ENCODE measurements at regions not wholly inside any gene's neighbourhood (a gene's known extent, or its start where the extent isn't known, plus 50 kb on each side); places are given as distances from the start of the nearest gene placed in this dataset.

- TF ChIP-seq, protein P1, sequence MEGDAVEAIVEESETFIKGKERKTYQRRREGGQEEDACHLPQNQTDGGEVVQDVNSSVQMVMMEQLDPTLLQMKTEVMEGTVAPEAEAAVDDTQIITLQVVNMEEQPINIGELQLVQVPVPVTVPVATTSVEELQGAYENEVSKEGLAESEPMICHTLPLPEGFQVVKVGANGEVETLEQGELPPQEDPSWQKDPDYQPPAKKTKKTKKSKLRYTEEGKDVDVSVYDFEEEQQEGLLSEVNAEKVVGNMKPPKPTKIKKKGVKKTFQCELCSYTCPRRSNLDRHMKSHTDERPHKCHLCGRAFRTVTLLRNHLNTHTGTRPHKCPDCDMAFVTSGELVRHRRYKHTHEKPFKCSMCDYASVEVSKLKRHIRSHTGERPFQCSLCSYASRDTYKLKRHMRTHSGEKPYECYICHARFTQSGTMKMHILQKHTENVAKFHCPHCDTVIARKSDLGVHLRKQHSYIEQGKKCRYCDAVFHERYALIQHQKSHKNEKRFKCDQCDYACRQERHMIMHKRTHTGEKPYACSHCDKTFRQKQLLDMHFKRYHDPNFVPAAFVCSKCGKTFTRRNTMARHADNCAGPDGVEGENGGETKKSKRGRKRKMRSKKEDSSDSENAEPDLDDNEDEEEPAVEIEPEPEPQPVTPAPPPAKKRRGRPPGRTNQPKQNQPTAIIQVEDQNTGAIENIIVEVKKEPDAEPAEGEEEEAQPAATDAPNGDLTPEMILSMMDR (conservative IDR thresholded peaks at IDR 0.05; ENCODE audit: low read depth, low read length): no peak
- TF ChIP-seq EZH2 (IDR thresholded peaks at IDR 0.05; ENCODE audit: borderline replicate concordance, low read depth, low read length, poor library complexity, severe bottlenecking): no peak
Observed at GRCh38 chr11:93606314-93606713, 55.2 kb upstream of the CEP295 start.

Measured in A673 (cell line).